ENCODE measurements at regions not wholly inside any gene's neighbourhood (a gene's known extent, or its start where the extent isn't known, plus 50 kb on each side); places are given as distances from the start of the nearest gene placed in this dataset.

DNA sequence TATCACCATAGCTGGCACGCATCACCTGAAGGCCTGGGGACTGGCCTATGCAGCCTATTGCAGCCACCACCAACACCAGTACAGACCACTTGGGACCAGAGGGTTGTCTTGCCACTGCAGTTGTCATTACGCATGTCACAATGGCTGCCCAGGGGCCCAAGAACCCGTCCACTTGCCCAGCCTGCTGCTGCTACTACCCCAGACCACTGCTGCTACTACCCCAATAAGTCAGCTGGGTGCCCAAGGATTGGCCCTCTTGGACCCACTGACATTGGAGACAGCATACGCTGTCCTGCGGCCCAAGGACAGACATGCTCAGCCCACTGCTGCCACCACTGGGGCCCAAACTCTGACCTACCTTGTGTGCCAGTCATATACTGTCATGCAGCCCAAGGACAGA, 102.7 kb upstream of the OR9Q1 start:
- H3K4me1 Mint-ChIP-seq = no peaks in the 10 kb centered on the region
- TF ChIP-seq, protein P1, sequence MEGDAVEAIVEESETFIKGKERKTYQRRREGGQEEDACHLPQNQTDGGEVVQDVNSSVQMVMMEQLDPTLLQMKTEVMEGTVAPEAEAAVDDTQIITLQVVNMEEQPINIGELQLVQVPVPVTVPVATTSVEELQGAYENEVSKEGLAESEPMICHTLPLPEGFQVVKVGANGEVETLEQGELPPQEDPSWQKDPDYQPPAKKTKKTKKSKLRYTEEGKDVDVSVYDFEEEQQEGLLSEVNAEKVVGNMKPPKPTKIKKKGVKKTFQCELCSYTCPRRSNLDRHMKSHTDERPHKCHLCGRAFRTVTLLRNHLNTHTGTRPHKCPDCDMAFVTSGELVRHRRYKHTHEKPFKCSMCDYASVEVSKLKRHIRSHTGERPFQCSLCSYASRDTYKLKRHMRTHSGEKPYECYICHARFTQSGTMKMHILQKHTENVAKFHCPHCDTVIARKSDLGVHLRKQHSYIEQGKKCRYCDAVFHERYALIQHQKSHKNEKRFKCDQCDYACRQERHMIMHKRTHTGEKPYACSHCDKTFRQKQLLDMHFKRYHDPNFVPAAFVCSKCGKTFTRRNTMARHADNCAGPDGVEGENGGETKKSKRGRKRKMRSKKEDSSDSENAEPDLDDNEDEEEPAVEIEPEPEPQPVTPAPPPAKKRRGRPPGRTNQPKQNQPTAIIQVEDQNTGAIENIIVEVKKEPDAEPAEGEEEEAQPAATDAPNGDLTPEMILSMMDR (IDR thresholded peaks at IDR 0.05; ENCODE audit: unreplicated experiment) = no peak
- peaks cover 3% of the 10 kb centered on the region for H3K9me3 Mint-ChIP-seq
- H3K27ac Mint-ChIP-seq = no peak overlapping the region
- H3K4me3 Mint-ChIP-seq = no peak overlapping the region
- peaks cover 2% of the 10 kb centered on the region for H3K27me3 Mint-ChIP-seq (ENCODE audit: low read depth)
- H3K36me3 Mint-ChIP-seq = no peaks in the 10 kb centered on the region
- no peak for DNase-seq (ENCODE audit: low spot score in 2 of 2, unreplicated experiment in 2 of 2)

DNA sequence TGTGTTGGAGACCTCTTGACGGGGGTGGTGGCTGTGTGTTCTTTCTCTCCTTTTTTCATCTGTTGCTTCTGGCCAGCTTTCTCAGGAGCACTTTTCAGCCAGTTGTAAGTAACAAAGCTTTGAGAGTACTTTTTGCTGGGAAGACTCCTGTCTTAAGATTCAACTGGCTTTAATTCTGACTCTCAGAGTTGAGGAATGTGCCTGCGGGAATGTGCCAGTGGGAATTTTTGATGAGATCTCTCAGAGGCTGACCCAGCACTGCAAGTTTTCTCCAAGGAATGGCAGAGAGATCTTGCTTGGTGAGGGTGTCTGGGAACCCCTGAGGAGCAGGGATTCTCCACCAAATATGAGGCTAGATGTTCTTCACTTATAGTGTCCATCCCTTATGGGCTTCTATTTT, 91.6 kb upstream of the OR9Q1 start:
- Mint-ChIP-seq H3K27me3 (ENCODE audit: low read depth) (peaks cover 2% of the 10 kb centered on the region), H3K36me3 (no peaks in the 10 kb centered on the region), H3K4me3 (no peak overlapping the region), H3K4me1 (no peaks in the 10 kb centered on the region), H3K27ac (no peak overlapping the region), H3K9me3 (no peaks in the 10 kb centered on the region)
- TF ChIP-seq, protein P1 (IDR thresholded peaks at IDR 0.05; ENCODE audit: unreplicated experiment) = no peak
- no peak for DNase-seq (ENCODE audit: low spot score in 2 of 2, unreplicated experiment in 2 of 2)

DNA sequence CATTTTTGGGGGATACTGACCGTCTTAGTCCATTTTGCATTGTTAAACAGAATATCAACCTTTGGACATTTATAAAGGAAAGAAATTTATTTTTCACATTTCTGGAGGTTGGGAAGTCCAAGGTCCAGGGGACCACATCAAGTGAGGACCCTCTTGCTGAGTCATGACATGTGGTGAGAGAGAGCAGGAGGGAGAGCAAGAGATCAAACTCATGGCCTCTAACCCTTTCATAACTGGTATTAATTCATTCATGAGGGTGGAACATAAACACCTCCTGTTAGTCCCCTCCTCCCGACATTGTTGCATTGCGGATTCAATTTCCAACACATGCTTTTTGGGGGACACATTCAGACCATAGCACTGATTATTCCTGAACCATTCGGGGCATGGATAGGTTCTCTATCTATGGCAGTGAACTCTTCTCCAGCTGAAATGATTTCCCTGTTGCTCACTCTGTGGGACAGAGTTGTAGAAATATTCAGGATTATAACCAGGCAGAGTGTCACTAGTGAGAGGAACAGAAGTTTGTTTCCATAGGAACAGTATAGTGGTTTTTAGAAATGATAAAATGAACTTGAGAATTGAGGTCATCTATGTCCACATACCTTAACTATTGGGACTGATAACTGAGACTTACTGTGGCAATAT, 88.2 kb upstream of the OR9Q1 start:
- Mint-ChIP-seq H3K36me3 (no peaks in the 10 kb centered on the region), H3K27ac (no peak overlapping the region), H3K27me3 (ENCODE audit: low read depth) (no peaks in the 10 kb centered on the region), H3K9me3 (no peaks in the 10 kb centered on the region), H3K4me1 (peaks cover 11% of the 10 kb centered on the region), H3K4me3 (no peak overlapping the region)
- DNase-seq (ENCODE audit: low spot score in 2 of 2, unreplicated experiment in 2 of 2) = no peak
- TF ChIP-seq, protein P1 (IDR thresholded peaks at IDR 0.05; ENCODE audit: unreplicated experiment) = no peak

DNA sequence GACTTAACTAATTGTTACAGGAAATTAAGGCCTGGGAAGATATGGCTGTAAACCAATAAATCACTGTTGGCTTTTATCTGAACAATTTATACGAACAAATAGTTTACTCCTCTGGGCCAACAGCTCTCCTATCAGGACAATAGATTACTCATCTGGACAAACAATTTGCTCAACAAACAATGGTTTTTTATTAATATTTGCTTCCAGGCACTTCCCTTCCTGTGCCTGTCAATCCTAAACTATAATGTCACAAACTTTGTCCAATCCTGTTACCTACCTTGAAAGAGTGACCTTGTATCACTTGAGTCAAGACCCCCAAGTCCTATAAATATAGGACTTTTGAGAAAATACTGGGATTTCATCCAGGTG, 87.6 kb upstream of the OR9Q1 start:
- Mint-ChIP-seq H3K9me3 (no peaks in the 10 kb centered on the region), H3K4me1 (peaks cover 11% of the 10 kb centered on the region), H3K4me3 (no peak overlapping the region), H3K27ac (no peak overlapping the region), H3K27me3 (ENCODE audit: low read depth) (no peaks in the 10 kb centered on the region), H3K36me3 (no peaks in the 10 kb centered on the region)
- DNase-seq (ENCODE audit: low spot score in 2 of 2, unreplicated experiment in 2 of 2) = no peak
- TF ChIP-seq, protein P1 (IDR thresholded peaks at IDR 0.05; ENCODE audit: unreplicated experiment) = no peak

DNA sequence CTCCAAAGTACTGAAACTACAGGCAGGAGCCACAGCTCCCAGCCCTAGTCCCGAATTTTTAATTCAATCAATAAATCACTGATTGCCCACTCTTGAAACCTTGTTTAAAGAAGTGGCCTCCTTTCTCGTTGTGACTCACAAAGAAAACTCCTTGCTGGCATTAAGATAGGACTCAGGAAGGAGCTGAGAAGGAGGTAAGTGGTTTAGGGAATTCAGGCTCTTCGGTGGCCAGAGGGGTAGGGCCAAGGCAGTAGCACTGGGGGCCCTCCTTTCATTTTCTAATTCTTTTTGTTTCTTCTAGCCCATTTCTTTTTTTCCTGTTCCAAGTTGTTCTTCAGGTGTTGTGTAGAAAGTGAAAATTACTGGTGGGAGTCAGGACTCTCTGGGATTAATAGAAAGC, 86.2 kb upstream of the OR9Q1 start:
- TF ChIP-seq, protein P1 (IDR thresholded peaks at IDR 0.05; ENCODE audit: unreplicated experiment) = no peak
- Mint-ChIP-seq H3K9me3 (no peaks in the 10 kb centered on the region), H3K4me3 (no peak overlapping the region), H3K27me3 (ENCODE audit: low read depth) (no peaks in the 10 kb centered on the region), H3K27ac (peak overlapping the region; percentile 48), H3K4me1 (peaks cover 11% of the 10 kb centered on the region), H3K36me3 (no peaks in the 10 kb centered on the region)
- no peak for DNase-seq (ENCODE audit: low spot score in 2 of 2, unreplicated experiment in 2 of 2)

DNA sequence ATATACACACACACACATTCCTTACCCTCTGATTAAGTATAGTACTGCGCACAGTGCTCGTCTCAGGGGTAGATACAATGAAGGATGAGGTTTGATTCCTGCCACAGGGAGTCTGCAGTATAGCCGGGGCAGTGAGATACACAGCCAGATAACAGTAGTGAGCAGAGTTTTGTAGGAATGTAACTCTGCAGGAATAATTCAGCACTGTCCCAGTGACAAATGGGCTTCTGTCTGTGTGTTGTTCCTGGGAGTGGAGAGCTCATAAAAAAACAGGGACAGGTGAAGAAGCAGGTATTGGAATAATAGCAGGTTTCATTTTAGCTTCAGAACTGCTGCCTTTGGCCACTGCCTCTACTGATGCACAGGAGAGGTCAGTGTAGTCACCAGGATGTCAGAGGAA, 85.3 kb upstream of the OR9Q1 start:
- Mint-ChIP-seq H3K27me3 (ENCODE audit: low read depth) (no peaks in the 10 kb centered on the region), H3K4me3 (no peak overlapping the region), H3K27ac (no peak overlapping the region), H3K36me3 (no peaks in the 10 kb centered on the region), H3K9me3 (no peaks in the 10 kb centered on the region), H3K4me1 (peaks cover 11% of the 10 kb centered on the region)
- no peak for DNase-seq (ENCODE audit: low spot score in 2 of 2, unreplicated experiment in 2 of 2)
- TF ChIP-seq, protein P1 (IDR thresholded peaks at IDR 0.05; ENCODE audit: unreplicated experiment) = no peak
